Sigmoid colon (tissue), 6 donors: ENCODE measurements at regions not wholly inside any gene's neighbourhood (a gene's known extent, or its start where the extent isn't known, plus 50 kb on each side); places are given as distances from the start of the nearest gene placed in this dataset.

Source experiments
- DNase-seq: peaks from one replicate; pipeline ENCODE4 v3.0.0-alpha.2; 2019
- H3K27ac ChIP-seq, 4 donors: fragments of 200-600 bp; sonication (generic); one replicate each; pipeline ENCODE4 v1.5.1; 2016 to 2019; ENCODE audit warnings: mild to moderate bottlenecking in 1 of 4
- H3K27me3 ChIP-seq, 3 donors: fragments of 200-600 bp; sonication (generic); one replicate each; pipeline ENCODE4 v1.5.1; 2019; ENCODE audit warnings: mild to moderate bottlenecking in 1 of 3
- H3K36me3 ChIP-seq, 4 donors: fragments of 200-600 bp; sonication (generic); one replicate each; pipeline ENCODE4 v1.5.1; 2016 to 2019
- H3K4me1 ChIP-seq, 4 donors: fragments of 200-600 bp; sonication (generic); one replicate each; pipeline ENCODE4 v1.5.1; 2017 to 2019
- H3K4me3 ChIP-seq, 4 donors: fragments of 200-600 bp; sonication (generic); one replicate each; pipeline ENCODE4 v1.5.1; 2017 to 2019; ENCODE audit warnings: mild to moderate bottlenecking in 2 of 4, moderate library complexity in 1 of 4
- H3K9me3 ChIP-seq, 4 donors: fragments of 200-600 bp in 3 of 4; sonication (generic) in 3 of 4; one replicate each; pipeline versions ENCODE4 v1.5.1 to v1.6.1; 2013 to 2019
- EP300 ChIP-seq, 4 donors: sonication (generic); formaldehyde crosslinking; IDR thresholded peaks; one replicate each; pipeline ENCODE4 v1.6.1; 2017; ENCODE audit warnings: antibody characterized with exemption in 4 of 4
- POLR2A ChIP-seq, 2 donors: fragments of 450-650 bp; IDR thresholded peaks; one replicate each; pipeline ENCODE4 v1.6.1; 2016; ENCODE audit warnings: antibody characterized with exemption in 2 of 2, mild to moderate bottlenecking in 2 of 2, moderate library complexity in 2 of 2
- POLR2AphosphoS5 ChIP-seq, 4 donors: sonication (generic); formaldehyde crosslinking; IDR thresholded peaks; one replicate each; pipeline ENCODE4 v1.6.1; 2017; ENCODE audit warnings: antibody characterized with exemption in 4 of 4
- WGBS, 2 donors: extraction: QIAGEN DNeasy Blood & Tissue Kit; methylation state at CpG; one replicate each; pipeline ENCODE4 v1.1.7; 2013; 5-methylcytosine and 5-hydroxymethylcytosine counted together
- intact Hi-C: fragments of 100-400 bp; cut with DNase I; formaldehyde crosslinking; loops from one replicate; pipeline ENCODE4 v1.15.1; 2023
- TF ChIP-seq, protein P1 (sequence below), 4 experiments: fragments of 450-650 bp in 3 of 4; fragments of 200-600 bp in 1 of 4; IDR thresholded peaks; one replicate each; pipeline ENCODE4 v1.5.1; 2016 to 2019; ENCODE audit warnings: antibody characterized with exemption in 4 of 4, mild to moderate bottlenecking in 3 of 4, moderate library complexity in 2 of 4
- donor health status: healthy with polysubstance abuse.
- donor health status: healthy.

DNA sequence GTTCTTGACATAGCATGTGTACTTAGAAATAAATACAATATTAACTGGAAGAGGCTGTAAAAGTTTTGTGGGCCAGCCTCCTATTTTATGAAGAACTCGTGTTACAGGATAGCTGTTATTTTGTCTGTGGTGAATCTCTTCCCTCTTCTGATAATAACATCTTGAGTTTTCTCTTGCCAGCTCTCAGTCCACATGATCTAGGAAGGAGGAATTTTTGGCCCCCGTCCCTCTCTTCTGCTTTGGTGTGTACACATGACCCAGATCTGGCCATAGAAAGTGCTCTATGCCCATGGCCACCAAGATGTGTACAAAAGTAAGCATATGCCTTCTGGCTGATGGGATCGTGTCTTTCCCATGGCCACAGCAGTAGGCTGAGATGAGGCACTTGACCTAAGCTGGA, 108.0 kb upstream of the LEF1 start:
- no peaks in the 10 kb centered on the region for H3K36me3 ChIP-seq
- no peak for DNase-seq
- H3K4me1 ChIP-seq = no peaks in the 10 kb centered on the region
- 71 to 77% methylated on average over 3 of the region's 3 CpGs for WGBS, 2 donors
- H3K4me3 ChIP-seq = no peak overlapping the region
- intact Hi-C loops = no loop called here
- TF ChIP-seq, protein P1, sequence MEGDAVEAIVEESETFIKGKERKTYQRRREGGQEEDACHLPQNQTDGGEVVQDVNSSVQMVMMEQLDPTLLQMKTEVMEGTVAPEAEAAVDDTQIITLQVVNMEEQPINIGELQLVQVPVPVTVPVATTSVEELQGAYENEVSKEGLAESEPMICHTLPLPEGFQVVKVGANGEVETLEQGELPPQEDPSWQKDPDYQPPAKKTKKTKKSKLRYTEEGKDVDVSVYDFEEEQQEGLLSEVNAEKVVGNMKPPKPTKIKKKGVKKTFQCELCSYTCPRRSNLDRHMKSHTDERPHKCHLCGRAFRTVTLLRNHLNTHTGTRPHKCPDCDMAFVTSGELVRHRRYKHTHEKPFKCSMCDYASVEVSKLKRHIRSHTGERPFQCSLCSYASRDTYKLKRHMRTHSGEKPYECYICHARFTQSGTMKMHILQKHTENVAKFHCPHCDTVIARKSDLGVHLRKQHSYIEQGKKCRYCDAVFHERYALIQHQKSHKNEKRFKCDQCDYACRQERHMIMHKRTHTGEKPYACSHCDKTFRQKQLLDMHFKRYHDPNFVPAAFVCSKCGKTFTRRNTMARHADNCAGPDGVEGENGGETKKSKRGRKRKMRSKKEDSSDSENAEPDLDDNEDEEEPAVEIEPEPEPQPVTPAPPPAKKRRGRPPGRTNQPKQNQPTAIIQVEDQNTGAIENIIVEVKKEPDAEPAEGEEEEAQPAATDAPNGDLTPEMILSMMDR (IDR thresholded peaks at IDR 0.05) = no peak
- no peak overlapping the region for H3K27ac ChIP-seq
- no peaks in the 10 kb centered on the region for H3K27me3 ChIP-seq
- H3K9me3 ChIP-seq = no peaks in the 10 kb centered on the region

DNA sequence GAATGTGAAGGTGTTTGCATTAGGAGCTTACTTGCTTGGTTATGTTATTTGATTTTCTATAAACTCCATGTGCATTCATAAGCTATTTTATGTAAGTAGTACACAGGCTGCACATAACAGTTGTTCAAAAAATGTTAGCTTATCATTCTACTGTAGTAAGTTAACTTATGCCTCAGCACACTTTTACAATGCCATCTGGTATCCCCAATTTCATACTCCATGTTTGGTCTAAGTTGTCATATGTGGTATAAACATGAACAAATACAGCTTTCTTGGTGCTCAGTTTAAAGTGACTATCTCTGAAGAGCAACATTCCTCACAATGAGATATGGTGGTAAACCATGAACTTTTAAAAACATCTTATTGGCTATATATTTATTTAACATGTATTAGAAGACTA, 104.3 kb upstream of the LEF1 start:
- no peak for TF ChIP-seq POLR2AphosphoS5 (IDR thresholded peaks at IDR 0.05)
- TF ChIP-seq, protein P1 (IDR thresholded peaks at IDR 0.05) = no peak
- no peak for TF ChIP-seq POLR2A (IDR thresholded peaks at IDR 0.05)
- TF ChIP-seq EP300 (IDR thresholded peaks at IDR 0.05) = no peak
- no peaks in the 10 kb centered on the region for H3K27me3 ChIP-seq
- H3K27ac ChIP-seq = no peak overlapping the region
- H3K4me3 ChIP-seq = no peak overlapping the region
- no peaks in the 10 kb centered on the region for H3K36me3 ChIP-seq
- DNase-seq = no peak
- H3K4me1 ChIP-seq = no peaks in the 10 kb centered on the region
- intact Hi-C loops = no loop called here
- H3K9me3 ChIP-seq = no peaks in the 10 kb centered on the region

DNA sequence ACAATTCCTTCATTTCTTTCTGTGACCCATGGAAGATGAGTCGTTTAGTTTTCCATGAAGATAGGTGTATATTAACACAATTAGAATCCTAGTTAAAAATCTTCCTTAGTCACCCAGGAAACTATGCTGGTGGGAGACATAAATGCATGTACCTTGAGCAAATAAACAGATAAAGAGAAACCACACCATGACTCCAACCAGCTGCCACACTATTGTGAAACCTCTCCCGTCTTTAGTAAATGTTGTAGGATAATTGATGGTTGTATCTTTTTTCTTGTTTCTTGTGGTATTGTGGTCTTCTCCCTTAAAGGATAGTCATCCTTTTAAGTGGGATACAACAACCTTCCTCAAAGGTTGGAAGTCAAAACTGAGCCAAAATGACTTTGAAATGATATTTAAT, 103.8 kb upstream of the LEF1 start:
- no peak for DNase-seq
- Histone ChIP-seq H3K9me3 (no peaks in the 10 kb centered on the region), H3K4me3 (no peak overlapping the region), H3K4me1 (no peaks in the 10 kb centered on the region), H3K27me3 (no peaks in the 10 kb centered on the region), H3K36me3 (no peaks in the 10 kb centered on the region), H3K27ac (no peak overlapping the region)
- 66 to 78% methylated on average over 2 of the region's 2 CpGs for WGBS, 2 donors
- TF ChIP-seq, protein P1 (IDR thresholded peaks at IDR 0.05) = no peak
- no peak for TF ChIP-seq POLR2AphosphoS5 (IDR thresholded peaks at IDR 0.05)
- intact Hi-C loops = no loop called here

DNA sequence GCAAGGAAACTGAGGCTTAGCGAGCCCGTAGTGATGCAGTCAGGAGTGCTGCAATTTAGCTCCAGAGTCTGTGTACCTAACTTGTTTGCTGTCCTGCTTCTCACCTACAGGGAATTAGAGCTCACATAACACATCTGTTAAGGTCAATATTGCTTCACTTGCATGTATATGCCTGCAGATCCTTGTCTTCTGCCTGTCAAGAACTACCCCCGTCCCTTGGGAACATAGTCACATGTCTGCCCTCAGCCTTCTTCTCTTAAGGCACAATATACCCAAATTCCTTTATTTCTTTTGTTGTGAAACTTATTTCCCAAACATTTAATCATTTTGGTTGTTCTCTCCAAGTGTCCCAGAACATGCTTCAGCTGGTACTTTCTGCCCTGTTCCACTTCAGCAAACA, 103.3 kb upstream of the LEF1 start:
- no peaks in the 10 kb centered on the region for H3K27me3 ChIP-seq
- DNase-seq = no peak
- intact Hi-C loops = no loop called here
- no peaks in the 10 kb centered on the region for H3K4me1 ChIP-seq
- TF ChIP-seq POLR2A (IDR thresholded peaks at IDR 0.05) (no peak), EP300 (IDR thresholded peaks at IDR 0.05) (no peak), POLR2AphosphoS5 (IDR thresholded peaks at IDR 0.05) (no peak)
- TF ChIP-seq, protein P1 (IDR thresholded peaks at IDR 0.05) = no peak
- no peak overlapping the region for H3K27ac ChIP-seq
- WGBS, 2 donors = 79 to 80% methylated on average over 3 of the region's 3 CpGs
- no peaks in the 10 kb centered on the region for H3K9me3 ChIP-seq
- no peaks in the 10 kb centered on the region for H3K36me3 ChIP-seq
- no peak overlapping the region for H3K4me3 ChIP-seq

DNA sequence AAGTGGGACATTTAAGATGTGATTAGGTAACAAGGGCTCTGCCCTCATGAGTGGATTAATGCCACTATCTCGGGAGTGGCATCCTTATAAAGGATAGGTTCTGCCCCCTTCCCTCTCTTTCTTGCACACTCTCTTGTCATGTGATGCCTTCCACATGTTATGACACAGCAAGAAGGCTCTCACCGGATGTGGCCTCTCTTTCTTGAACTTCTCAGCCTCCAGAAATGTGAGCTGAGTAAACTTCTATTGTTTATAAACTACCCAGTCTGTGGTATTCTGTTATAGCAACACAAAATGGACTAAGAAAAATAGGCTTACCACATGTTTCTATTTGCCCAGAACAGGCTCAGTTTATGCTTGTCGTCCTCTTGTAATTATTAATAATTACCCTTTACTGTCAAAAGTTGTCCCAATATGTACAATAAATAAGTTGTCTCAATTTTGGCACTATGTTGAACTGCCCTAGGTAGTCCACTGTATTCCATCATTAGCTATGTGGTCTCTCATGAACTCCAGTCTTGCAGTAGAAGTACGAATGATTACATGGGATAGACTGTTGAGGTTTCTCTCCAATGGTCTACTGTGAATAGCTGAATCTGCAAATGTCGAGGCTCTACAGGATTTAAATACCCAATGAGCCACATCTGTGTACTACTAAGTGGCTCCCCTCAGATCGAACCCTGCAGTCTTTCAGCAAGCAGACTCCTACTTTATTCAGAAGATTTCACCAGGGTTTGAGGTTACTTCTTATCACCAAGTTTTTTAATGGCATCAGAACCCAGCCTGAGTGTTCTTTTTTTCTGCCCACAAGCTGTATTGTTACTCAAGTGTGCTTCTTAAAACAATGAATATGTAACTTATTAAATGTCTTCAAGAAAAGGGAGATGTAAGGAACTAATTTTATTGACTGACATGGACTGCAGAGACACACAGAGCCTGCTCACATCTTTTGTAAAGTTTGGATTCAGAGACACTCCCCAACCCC, 102.0 kb upstream of the LEF1 start:
- Histone ChIP-seq H3K27ac (no peak overlapping the region), H3K4me3 (no peak overlapping the region), H3K9me3 (no peaks in the 10 kb centered on the region), H3K4me1 (no peaks in the 10 kb centered on the region), H3K36me3 (no peaks in the 10 kb centered on the region), H3K27me3 (no peaks in the 10 kb centered on the region)
- DNase-seq = no peak
- WGBS, 2 donors = 78% methylated on average over 6 of the region's 6 CpGs
- intact Hi-C loops = no loop called here
- TF ChIP-seq EP300 (IDR thresholded peaks at IDR 0.05) (no peak), POLR2A (IDR thresholded peaks at IDR 0.05) (no peak), POLR2AphosphoS5 (IDR thresholded peaks at IDR 0.05) (no peak)
- TF ChIP-seq, protein P1 (IDR thresholded peaks at IDR 0.05) = no peak
